Chondrocyte (in vitro differentiated cells): ENCODE measurements at regions not wholly inside any gene's neighbourhood (a gene's known extent, or its start where the extent isn't known, plus 50 kb on each side); places are given as distances from the start of the nearest gene placed in this dataset.

Experiments
- DNase-seq: peaks from one replicate; pipeline ENCODE4 v3.0.0; 2021; ENCODE audit warnings: mixed read lengths, low spot score
- H3K27ac Mint-ChIP-seq: one replicate; pipeline ENCODE4 v1.8.0; 2021; ENCODE audit warnings: mild to moderate bottlenecking, moderate library complexity, mixed read lengths; ENCODE audit not compliant: unreplicated experiment
- H3K27me3 Mint-ChIP-seq: 2 replicates; pipeline ENCODE4 v1.8.0; 2021; ENCODE audit warnings: low read depth, mixed read lengths
- H3K36me3 Mint-ChIP-seq: 2 replicates; pipeline ENCODE4 v1.8.0; 2021; ENCODE audit warnings: low read depth, mixed read lengths
- H3K4me1 Mint-ChIP-seq: 2 replicates; pipeline ENCODE4 v1.8.0; 2021; ENCODE audit warnings: low read depth, mild to moderate bottlenecking, mixed read lengths
- H3K4me3 Mint-ChIP-seq: one replicate; pipeline ENCODE4 v1.8.0; 2021; ENCODE audit warnings: mild to moderate bottlenecking, moderate library complexity, mixed read lengths; ENCODE audit not compliant: unreplicated experiment
- H3K9me3 Mint-ChIP-seq: 2 replicates; pipeline ENCODE4 v1.8.0; 2021; ENCODE audit warnings: low read depth, mixed read lengths
- CTCF ChIP-seq: fragments of 200-600 bp; sonication (generic); IDR thresholded peaks from 2 replicates; pipeline ENCODE4 v1.5.0; 2021; ENCODE audit warnings: antibody characterized with exemption, mild to moderate bottlenecking, moderate library complexity

- TF ChIP-seq CTCF, result no peak
- Mint-ChIP-seq H3K4me1 (no peaks in the 10 kb centered on the region), H3K36me3 (peaks cover 6% of the 10 kb centered on the region), H3K27ac (no peak overlapping the region), H3K4me3 (no peak overlapping the region), H3K9me3 (peaks cover 2% of the 10 kb centered on the region), H3K27me3 (no peaks in the 10 kb centered on the region)
- DNase-seq, result no peak
These were observed 117.7 kb downstream of the TRMT11 start for GRCh38 chr6:126103993-126104392.

- H3K27ac Mint-ChIP-seq, result no peak overlapping the region
These were observed 121.3 kb downstream of the TRMT11 start for GRCh38 chr6:126107475-126108166.

GRCh38 chr6:126110512-126111270 lies 124.4 kb downstream of the TRMT11 start:
- Mint-ChIP-seq H3K4me3 (no peak overlapping the region), H3K27me3 (no peaks in the 10 kb centered on the region), H3K36me3 (peaks cover 2% of the 10 kb centered on the region), H3K27ac (no peak overlapping the region), H3K4me1 (peaks cover 2% of the 10 kb centered on the region), H3K9me3 (no peaks in the 10 kb centered on the region)
- no peak for DNase-seq
- TF ChIP-seq CTCF, result no peak

More at GRCh38 chr6:126107475-126108166, 121.3 kb downstream of the TRMT11 start:
- Mint-ChIP-seq H3K36me3 (peaks cover 4% of the 10 kb centered on the region), H3K27me3 (no peaks in the 10 kb centered on the region), H3K4me3 (no peak overlapping the region), H3K9me3 (peaks cover 2% of the 10 kb centered on the region), H3K4me1 (peaks cover 2% of the 10 kb centered on the region)
- no peak for DNase-seq
- no peak for TF ChIP-seq CTCF

- DNase-seq, result no peak
- no peak for TF ChIP-seq CTCF
- no peaks in the 10 kb centered on the region for H3K9me3 Mint-ChIP-seq
- H3K36me3 Mint-ChIP-seq, result peaks cover 3% of the 10 kb centered on the region
- H3K4me3 Mint-ChIP-seq, result no peak overlapping the region
- no peak overlapping the region for H3K27ac Mint-ChIP-seq
- peaks cover 2% of the 10 kb centered on the region for H3K4me1 Mint-ChIP-seq
- H3K27me3 Mint-ChIP-seq, result no peaks in the 10 kb centered on the region
These were observed 125.0 kb downstream of the TRMT11 start for GRCh38 chr6:126111327-126111726.

GRCh38 chr6:126112171-126112632 lies 125.9 kb downstream of the TRMT11 start:
- no peaks in the 10 kb centered on the region for H3K9me3 Mint-ChIP-seq
- TF ChIP-seq CTCF, result no peak
- DNase-seq, result no peak
- no peak overlapping the region for H3K4me3 Mint-ChIP-seq
- peaks cover 3% of the 10 kb centered on the region for H3K36me3 Mint-ChIP-seq
- H3K4me1 Mint-ChIP-seq, result peaks cover 2% of the 10 kb centered on the region
- no peak overlapping the region for H3K27ac Mint-ChIP-seq
- no peaks in the 10 kb centered on the region for H3K27me3 Mint-ChIP-seq
